ENCODE measurements at regions not wholly inside any gene's neighbourhood (a gene's known extent, or its start where the extent isn't known, plus 50 kb on each side); places are given as distances from the start of the nearest gene placed in this dataset.

GRCh38 chr2:121038891-121039616, 245.9 kb downstream of the TFCP2L1 start:
- H3K27me3 ChIP-seq = no peaks in the 10 kb centered on the region
- H3K36me3 ChIP-seq = no peaks in the 10 kb centered on the region
- TF ChIP-seq CTCF (IDR thresholded peaks at IDR 0.05) = no peak
- no peak for TF ChIP-seq POLR2A (IDR thresholded peaks at IDR 0.05)
- no peak for DNase-seq
- H3K27ac ChIP-seq = no peak overlapping the region
- no peaks in the 10 kb centered on the region for H3K4me1 ChIP-seq
- no peaks in the 10 kb centered on the region for H3K9me3 ChIP-seq
- H3K4me3 ChIP-seq = no peak overlapping the region

- no peaks in the 10 kb centered on the region for H3K36me3 ChIP-seq
- DNase-seq = no peak
- no peak overlapping the region for H3K27ac ChIP-seq
- H3K4me3 ChIP-seq = no peak overlapping the region
- H3K9me3 ChIP-seq = no peaks in the 10 kb centered on the region
- H3K27me3 ChIP-seq = no peaks in the 10 kb centered on the region
- no peak for TF ChIP-seq CTCF (IDR thresholded peaks at IDR 0.05)
- no peaks in the 10 kb centered on the region for H3K4me1 ChIP-seq
Measured at GRCh38 chr2:121039679-121040078, 245.3 kb downstream of the TFCP2L1 start.

- H3K27ac ChIP-seq = no peak overlapping the region
- no peaks in the 10 kb centered on the region for H3K4me1 ChIP-seq
- H3K4me3 ChIP-seq = no peak overlapping the region
- no peak for DNase-seq
- no peaks in the 10 kb centered on the region for H3K36me3 ChIP-seq
- no peaks in the 10 kb centered on the region for H3K27me3 ChIP-seq
- H3K9me3 ChIP-seq = no peaks in the 10 kb centered on the region
- no peak for TF ChIP-seq CTCF (IDR thresholded peaks at IDR 0.05)
Measured at GRCh38 chr2:121041516-121041915, 243.5 kb downstream of the TFCP2L1 start.

GRCh38 chr2:121043061-121043826, 241.8 kb downstream of the TFCP2L1 start:
- no peaks in the 10 kb centered on the region for H3K4me1 ChIP-seq

GRCh38 chr2:121043827-121044222, 241.2 kb downstream of the TFCP2L1 start:
- Histone ChIP-seq H3K27ac (no peak overlapping the region), H3K27me3 (no peaks in the 10 kb centered on the region), H3K36me3 (no peaks in the 10 kb centered on the region), H3K4me3 (no peak overlapping the region), H3K9me3 (no peaks in the 10 kb centered on the region), H3K4me1 (no peaks in the 10 kb centered on the region)
- no peak for DNase-seq
- TF ChIP-seq POLR2A (IDR thresholded peaks at IDR 0.05) (no peak), CTCF (IDR thresholded peaks at IDR 0.05) (no peak)

More at GRCh38 chr2:121043061-121043826, 241.8 kb downstream of the TFCP2L1 start:
- Histone ChIP-seq H3K4me3 (no peak overlapping the region), H3K27ac (no peak overlapping the region), H3K36me3 (no peaks in the 10 kb centered on the region), H3K9me3 (no peaks in the 10 kb centered on the region), H3K27me3 (no peaks in the 10 kb centered on the region)
- no peak for TF ChIP-seq POLR2A (IDR thresholded peaks at IDR 0.05)
- no peak for DNase-seq

- no peaks in the 10 kb centered on the region for H3K36me3 ChIP-seq
- TF ChIP-seq POLR2A (IDR thresholded peaks at IDR 0.05) (no peak), CTCF (IDR thresholded peaks at IDR 0.05) (peak in 1 of 6 experiments; percentile 12)
- no peaks in the 10 kb centered on the region for H3K4me1 ChIP-seq
- H3K27ac ChIP-seq = no peak overlapping the region
- DNase-seq = no peak
- H3K4me3 ChIP-seq = no peak overlapping the region
- no peaks in the 10 kb centered on the region for H3K9me3 ChIP-seq
- H3K27me3 ChIP-seq = no peaks in the 10 kb centered on the region
Measured at GRCh38 chr2:121044412-121044811, 240.6 kb downstream of the TFCP2L1 start.
